Ishikawa (cell line): ENCODE measurements at regions not wholly inside any gene's neighbourhood (a gene's known extent, or its start where the extent isn't known, plus 50 kb on each side); places are given as distances from the start of the nearest gene placed in this dataset.

ENCODE experiments used
- CEBPB ChIP-seq: IDR thresholded peaks from 2 replicates; pipeline ENCODE4 v1.6.1; 2012
- CREB1 ChIP-seq: IDR thresholded peaks from 2 replicates; pipeline ENCODE4 v1.6.1; 2012; ENCODE audit warnings: low read depth
- EGR1 ChIP-seq: IDR thresholded peaks from 2 replicates; pipeline ENCODE4 v1.6.1; 2012
- EP300 ChIP-seq: IDR thresholded peaks from 2 replicates; pipeline ENCODE4 v1.6.1; 2012; ENCODE audit warnings: borderline replicate concordance
- FOXM1 ChIP-seq: IDR thresholded peaks from 2 replicates; pipeline ENCODE4 v1.6.1; 2012; ENCODE audit warnings: low read depth, borderline replicate concordance
- NFIC ChIP-seq: IDR thresholded peaks from 2 replicates; pipeline ENCODE4 v1.6.1; 2012
- RAD21 ChIP-seq: IDR thresholded peaks from 2 replicates; pipeline ENCODE4 v1.6.1; 2012; ENCODE audit warnings: low read depth
- TAF1 ChIP-seq: IDR thresholded peaks from 2 replicates; pipeline ENCODE4 v1.6.1; 2012; ENCODE audit warnings: low read depth, mild to moderate bottlenecking
- TCF12 ChIP-seq: IDR thresholded peaks from 2 replicates; pipeline ENCODE4 v1.6.1; 2012; ENCODE audit warnings: low read depth
- TEAD4 ChIP-seq: IDR thresholded peaks from 2 replicates; pipeline ENCODE4 v1.6.1; 2012
- YY1 ChIP-seq: IDR thresholded peaks from 2 replicates; pipeline ENCODE4 v1.6.1; 2012; ENCODE audit warnings: low read depth
- ZBTB7A ChIP-seq: IDR thresholded peaks from 2 replicates; pipeline ENCODE4 v1.6.1; 2012; ENCODE audit warnings: low read depth
- TF ChIP-seq, protein P1 (sequence below): IDR thresholded peaks from 2 replicates; pipeline ENCODE4 v1.6.1; 2012; ENCODE audit warnings: low read depth, mild to moderate bottlenecking
- TF ChIP-seq, protein P2 (sequence below): IDR thresholded peaks from 2 replicates; pipeline ENCODE4 v1.6.1; 2012
- TF ChIP-seq, protein P3 (sequence below): IDR thresholded peaks from 2 replicates; pipeline ENCODE4 v1.6.1; 2012

DNA sequence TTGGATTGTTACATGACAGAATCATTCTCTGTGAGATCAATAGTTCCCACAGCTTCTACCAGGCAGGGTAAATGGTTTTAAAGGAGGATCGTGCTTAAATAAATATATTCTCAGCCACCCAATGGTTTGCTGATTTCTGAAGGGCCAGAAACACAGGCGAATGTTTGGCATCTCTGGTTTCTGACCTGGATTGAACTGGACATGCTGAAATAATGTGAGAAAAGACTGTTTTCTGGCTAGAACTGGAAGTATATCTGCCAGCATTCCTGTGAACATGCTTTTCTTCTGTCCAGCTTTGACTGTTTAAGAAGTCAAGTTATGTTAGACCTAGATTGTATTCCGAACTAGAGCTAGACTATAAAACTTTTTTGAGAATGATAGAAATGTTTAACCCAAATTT, 77.1 kb upstream of the COL3A1 start:
- TF ChIP-seq, protein P1, sequence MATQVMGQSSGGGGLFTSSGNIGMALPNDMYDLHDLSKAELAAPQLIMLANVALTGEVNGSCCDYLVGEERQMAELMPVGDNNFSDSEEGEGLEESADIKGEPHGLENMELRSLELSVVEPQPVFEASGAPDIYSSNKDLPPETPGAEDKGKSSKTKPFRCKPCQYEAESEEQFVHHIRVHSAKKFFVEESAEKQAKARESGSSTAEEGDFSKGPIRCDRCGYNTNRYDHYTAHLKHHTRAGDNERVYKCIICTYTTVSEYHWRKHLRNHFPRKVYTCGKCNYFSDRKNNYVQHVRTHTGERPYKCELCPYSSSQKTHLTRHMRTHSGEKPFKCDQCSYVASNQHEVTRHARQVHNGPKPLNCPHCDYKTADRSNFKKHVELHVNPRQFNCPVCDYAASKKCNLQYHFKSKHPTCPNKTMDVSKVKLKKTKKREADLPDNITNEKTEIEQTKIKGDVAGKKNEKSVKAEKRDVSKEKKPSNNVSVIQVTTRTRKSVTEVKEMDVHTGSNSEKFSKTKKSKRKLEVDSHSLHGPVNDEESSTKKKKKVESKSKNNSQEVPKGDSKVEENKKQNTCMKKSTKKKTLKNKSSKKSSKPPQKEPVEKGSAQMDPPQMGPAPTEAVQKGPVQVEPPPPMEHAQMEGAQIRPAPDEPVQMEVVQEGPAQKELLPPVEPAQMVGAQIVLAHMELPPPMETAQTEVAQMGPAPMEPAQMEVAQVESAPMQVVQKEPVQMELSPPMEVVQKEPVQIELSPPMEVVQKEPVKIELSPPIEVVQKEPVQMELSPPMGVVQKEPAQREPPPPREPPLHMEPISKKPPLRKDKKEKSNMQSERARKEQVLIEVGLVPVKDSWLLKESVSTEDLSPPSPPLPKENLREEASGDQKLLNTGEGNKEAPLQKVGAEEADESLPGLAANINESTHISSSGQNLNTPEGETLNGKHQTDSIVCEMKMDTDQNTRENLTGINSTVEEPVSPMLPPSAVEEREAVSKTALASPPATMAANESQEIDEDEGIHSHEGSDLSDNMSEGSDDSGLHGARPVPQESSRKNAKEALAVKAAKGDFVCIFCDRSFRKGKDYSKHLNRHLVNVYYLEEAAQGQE = no peak
- TF ChIP-seq, protein P2, sequence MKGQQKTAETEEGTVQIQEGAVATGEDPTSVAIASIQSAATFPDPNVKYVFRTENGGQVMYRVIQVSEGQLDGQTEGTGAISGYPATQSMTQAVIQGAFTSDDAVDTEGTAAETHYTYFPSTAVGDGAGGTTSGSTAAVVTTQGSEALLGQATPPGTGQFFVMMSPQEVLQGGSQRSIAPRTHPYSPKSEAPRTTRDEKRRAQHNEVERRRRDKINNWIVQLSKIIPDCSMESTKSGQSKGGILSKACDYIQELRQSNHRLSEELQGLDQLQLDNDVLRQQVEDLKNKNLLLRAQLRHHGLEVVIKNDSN = no peak

DNA sequence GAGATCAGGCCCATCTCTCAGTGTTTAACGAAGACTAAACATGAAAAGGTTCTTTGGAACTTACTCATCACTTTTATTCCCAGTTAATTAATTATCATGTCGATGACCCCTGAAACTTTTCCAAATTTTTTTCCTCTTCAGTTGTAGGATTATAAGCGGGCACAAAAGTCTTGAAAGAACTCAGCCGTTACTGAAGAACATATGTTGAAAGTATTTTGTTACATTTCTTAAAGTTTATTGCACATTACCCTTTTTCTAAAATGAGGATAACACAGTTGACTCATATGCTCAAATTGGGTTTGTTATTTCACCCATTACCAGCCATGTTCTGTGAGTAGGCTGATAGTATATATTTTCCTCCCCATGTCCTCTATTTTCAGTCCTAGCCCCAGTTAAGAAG, 75.9 kb upstream of the COL3A1 start:
- TF ChIP-seq EP300 = no peak
- TF ChIP-seq, protein P2 = no peak
- no peak for TF ChIP-seq NFIC
- TF ChIP-seq CEBPB = no peak
- TF ChIP-seq YY1 = no peak
- no peak for TF ChIP-seq TCF12
- TF ChIP-seq FOXM1 = no peak
- no peak for TF ChIP-seq TEAD4
- TF ChIP-seq ZBTB7A = no peak
- TF ChIP-seq, protein P3, sequence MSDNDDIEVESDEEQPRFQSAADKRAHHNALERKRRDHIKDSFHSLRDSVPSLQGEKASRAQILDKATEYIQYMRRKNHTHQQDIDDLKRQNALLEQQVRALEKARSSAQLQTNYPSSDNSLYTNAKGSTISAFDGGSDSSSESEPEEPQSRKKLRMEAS = no peak
- no peak for TF ChIP-seq RAD21
- TF ChIP-seq CREB1 = no peak
- no peak for TF ChIP-seq EGR1
- TF ChIP-seq, protein P1 = no peak
- TF ChIP-seq TAF1 = no peak

DNA sequence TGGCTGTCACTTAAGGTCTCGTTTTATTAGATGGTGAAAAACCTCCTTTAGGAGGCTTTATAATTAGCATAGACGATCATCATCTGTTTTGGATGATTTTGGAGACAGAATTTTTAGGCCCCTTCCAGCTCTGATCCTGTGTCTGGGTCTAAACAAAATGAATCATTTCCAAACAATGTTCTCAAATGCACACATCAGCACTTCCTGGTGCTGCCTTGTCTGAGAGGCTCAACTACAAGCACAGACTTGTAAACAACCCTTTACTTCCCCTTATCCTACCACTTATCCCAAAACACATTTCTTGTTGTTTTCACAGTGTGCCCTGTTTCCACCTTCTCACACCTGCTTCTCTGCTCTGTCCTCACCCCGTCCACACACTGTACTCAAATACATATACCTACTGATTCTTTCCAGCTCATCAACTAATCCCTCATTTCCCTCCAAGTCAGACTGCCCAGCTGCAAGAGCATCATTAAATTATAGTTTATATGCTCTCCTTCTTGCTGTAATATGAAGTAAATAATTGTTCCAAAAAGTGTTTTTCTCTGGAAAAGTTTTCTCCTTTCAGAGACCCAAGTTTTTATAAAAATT, 71.2 kb upstream of the COL3A1 start:
- TF ChIP-seq RAD21 (no peak), TCF12 (no peak), EGR1 (no peak), TAF1 (no peak)

DNA sequence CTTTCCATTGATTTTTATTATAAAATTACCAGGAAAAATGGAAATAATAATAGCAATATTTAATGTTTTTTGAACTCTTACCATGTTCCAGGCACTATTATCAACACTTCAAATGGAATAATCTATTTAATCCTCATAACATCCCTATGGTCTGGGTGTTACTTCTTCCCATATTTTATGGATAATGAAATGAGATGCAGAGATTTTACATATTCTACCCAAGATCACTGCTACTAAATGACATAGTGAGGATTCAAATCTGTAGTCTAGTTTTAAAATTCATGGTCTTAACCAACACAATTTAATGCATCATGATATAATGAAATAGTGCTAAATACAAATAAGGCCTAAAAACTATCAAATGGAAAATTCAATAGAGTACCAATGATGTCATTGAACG, 70.4 kb upstream of the COL3A1 start:
- TF ChIP-seq YY1 (no peak), NFIC (no peak), FOXM1 (no peak), CREB1 (no peak), ZBTB7A (no peak), TCF12 (no peak), CEBPB (no peak), EGR1 (no peak), TAF1 (no peak), EP300 (no peak), RAD21 (no peak), TEAD4 (no peak)
- TF ChIP-seq, protein P3 = no peak
- TF ChIP-seq, protein P1 = no peak
- TF ChIP-seq, protein P2 = no peak

DNA sequence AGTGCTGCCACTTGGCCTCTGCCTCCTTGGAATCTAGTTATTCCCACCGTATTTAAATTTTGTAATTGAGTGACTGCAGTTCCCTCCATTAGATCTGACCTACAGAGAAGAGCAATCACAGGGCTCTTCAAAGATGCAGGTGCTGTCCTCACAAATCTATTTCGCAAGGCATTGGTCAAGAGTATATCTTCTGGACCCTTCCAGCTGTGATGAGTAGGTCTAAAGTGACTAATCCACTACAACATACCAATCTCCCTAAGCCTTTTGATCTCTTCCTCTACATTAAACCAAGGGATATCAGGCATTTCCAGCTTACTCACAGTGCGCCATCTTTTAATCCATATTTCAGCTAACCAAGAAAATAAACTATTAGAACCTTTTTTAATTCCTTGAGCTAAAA, 65.1 kb upstream of the COL3A1 start:
- no peak for TF ChIP-seq EGR1
- TF ChIP-seq, protein P3 = no peak
- no peak for TF ChIP-seq CREB1
- no peak for TF ChIP-seq TAF1
- TF ChIP-seq, protein P1 = no peak
- TF ChIP-seq TCF12 = no peak
- TF ChIP-seq NFIC = no peak
- TF ChIP-seq RAD21 = no peak
- TF ChIP-seq EP300 = no peak
